ENCODE measurements at regions not wholly inside any gene's neighbourhood (a gene's known extent, or its start where the extent isn't known, plus 50 kb on each side); places are given as distances from the start of the nearest gene placed in this dataset.

GRCh38 chr10:29171717-29172116 lies 117.2 kb upstream of the LYZL1 start (continued):
- TF ChIP-seq ZNF626 (tag by site-specific recombination; IDR thresholded peaks at IDR 0.05): no peak
- TF ChIP-seq ZNF449 (tag by site-specific recombination; IDR thresholded peaks at IDR 0.05): no peak
- TF ChIP-seq GLIS1 (tag by site-specific recombination; IDR thresholded peaks at IDR 0.05): no peak
- no peak for TF ChIP-seq ZBTB11 (tag by site-specific recombination; conservative IDR thresholded peaks at IDR 0.05; ENCODE audit: low read depth)
- no peak for TF ChIP-seq ZNF221 (tag by site-specific recombination; IDR thresholded peaks at IDR 0.05; ENCODE audit: borderline replicate concordance)
- no peak for TF ChIP-seq ZNF664 (tag by site-specific recombination; IDR thresholded peaks at IDR 0.05)

- H3K27ac ChIP-seq (ENCODE audit: extremely low read depth, low read depth, low read length): no peak overlapping the region
- POLR2A ChIA-PET: interaction anchor here (0.6 kb wide), 1 partner anchor 84 kb away, joined by 3 read pairs; no protein-coding TSS in a partner anchor
- TF ChIP-seq INSM2 (tag by site-specific recombination; IDR thresholded peaks at IDR 0.05): no peak
- no peaks in the 10 kb centered on the region for H3K36me3 ChIP-seq (ENCODE audit: control insufficient read depth in 2 of 2, insufficient read depth in 1 of 2, low read length in 2 of 2)
- CTCF ChIA-PET: no interaction called here
- 0 out of 2 replicates have a peak, but pooled peaks cover 7% of the 10 kb centered on the region for H3K4me1 ChIP-seq (ENCODE audit: control insufficient read depth, insufficient read depth, low read length)
- H3K4me3 ChIP-seq (ENCODE audit: low read depth, low read length): no peak overlapping the region
- no peaks in the 10 kb centered on the region for H3K9me3 ChIP-seq (ENCODE audit: control insufficient read depth, insufficient read depth, low read depth, low read length)
These were observed 114.5 kb upstream of the LYZL1 start for GRCh38 chr10:29174389-29174788.

GRCh38 chr10:29176845-29177832 lies 111.7 kb upstream of the LYZL1 start:
- CTCF ChIA-PET: no interaction called here
- Histone ChIP-seq H3K4me3 (ENCODE audit: low read depth, low read length) (no peak overlapping the region), H3K4me1 (ENCODE audit: control insufficient read depth, insufficient read depth, low read length) (0 out of 2 replicates have a peak, but pooled peaks cover 7% of the 10 kb centered on the region), H3K9me3 (ENCODE audit: control insufficient read depth, insufficient read depth, low read depth, low read length) (no peaks in the 10 kb centered on the region), H3K36me3 (ENCODE audit: control insufficient read depth in 2 of 2, insufficient read depth in 1 of 2, low read length in 2 of 2) (no peaks in the 10 kb centered on the region), H3K27ac (ENCODE audit: extremely low read depth, low read depth, low read length) (no peak overlapping the region)
- POLR2A ChIA-PET: no interaction called here
- TF ChIP-seq IKZF3 (tag by site-specific recombination; IDR thresholded peaks at IDR 0.05) (no peak), ZNF548 (tag by site-specific recombination; IDR thresholded peaks at IDR 0.05) (no peak), ZNF274 (IDR thresholded peaks at IDR 0.05; ENCODE audit: low read length) (no peak), ZNF274 (tag by site-specific recombination; IDR thresholded peaks at IDR 0.05; ENCODE audit: borderline replicate concordance) (no peak), ZBTB44 (tag by site-specific recombination; IDR thresholded peaks at IDR 0.05) (no peak), ZNF362 (tag by site-specific recombination; IDR thresholded peaks at IDR 0.05) (no peak), ZNF426 (tag by site-specific recombination; IDR thresholded peaks at IDR 0.05) (no peak), ZNF626 (tag by site-specific recombination; IDR thresholded peaks at IDR 0.05) (no peak), ZNF639 (tag by site-specific recombination; IDR thresholded peaks at IDR 0.05) (no peak), OVOL3 (tag by site-specific recombination; IDR thresholded peaks at IDR 0.05) (no peak), TRIM28 (IDR thresholded peaks at IDR 0.05; ENCODE audit: borderline replicate concordance, low read length) (no peak), ZNF26 (tag by site-specific recombination; IDR thresholded peaks at IDR 0.05) (no peak)
